H9 (cell line): ENCODE measurements at regions not wholly inside any gene's neighbourhood (a gene's known extent, or its start where the extent isn't known, plus 50 kb on each side); places are given as distances from the start of the nearest gene placed in this dataset.

ENCODE experiments used
- DNase-seq: peaks from one replicate; pipeline ENCODE4 v3.0.0-alpha.2; 2017
- H2AFZ ChIP-seq: one replicate; pipeline ENCODE4 v1.6.1; 2013; ENCODE audit warnings: mild to moderate bottlenecking, low read length, control low read depth, moderate library complexity
- H2AK5ac ChIP-seq: 2 replicates; pipeline ENCODE4 v1.6.1; 2013; ENCODE audit warnings: low read length, control low read depth, mixed read lengths; ENCODE audit not compliant: insufficient read length
- H2BK120ac ChIP-seq: one replicate; pipeline ENCODE4 v1.6.1; 2013; ENCODE audit warnings: low read depth, mild to moderate bottlenecking, low read length, control low read depth, inconsistent platforms; ENCODE audit not compliant: poor library complexity, severe bottlenecking
- H2BK12ac ChIP-seq: 2 replicates; pipeline ENCODE4 v1.6.1; 2013; ENCODE audit warnings: low read length, control low read depth, mixed read lengths, low read depth; ENCODE audit not compliant: insufficient read length
- H2BK15ac ChIP-seq: 2 replicates; pipeline ENCODE4 v1.6.1; 2013; ENCODE audit warnings: low read depth, low read length, control low read depth
- H2BK20ac ChIP-seq: one replicate; pipeline ENCODE4 v1.6.1; 2013; ENCODE audit warnings: low read depth, mild to moderate bottlenecking, low read length, control low read depth, inconsistent platforms; ENCODE audit not compliant: poor library complexity, severe bottlenecking
- H2BK5ac ChIP-seq: 2 replicates; pipeline ENCODE4 v1.6.1; 2013; ENCODE audit warnings: low read length, control low read depth, mixed read lengths; ENCODE audit not compliant: insufficient read length
- H3K14ac ChIP-seq: 2 replicates; pipeline ENCODE4 v1.6.1; 2013; ENCODE audit warnings: low read length, control low read depth; ENCODE audit not compliant: insufficient read depth
- H3K18ac ChIP-seq: 2 replicates; pipeline ENCODE4 v1.6.1; 2013; ENCODE audit warnings: low read depth, mild to moderate bottlenecking, mixed read lengths, low read length, control low read depth; ENCODE audit not compliant: insufficient read length
- H3K23ac ChIP-seq: 2 replicates; pipeline ENCODE4 v1.6.1; 2013; ENCODE audit warnings: low read length, control low read depth, mixed read lengths, low read depth; ENCODE audit not compliant: insufficient read length
- H3K23me2 ChIP-seq: 2 replicates; pipeline ENCODE4 v1.6.1; 2013; ENCODE audit warnings: low read depth, mild to moderate bottlenecking, mixed read lengths, low read length, control low read depth; ENCODE audit not compliant: insufficient read length, poor library complexity, severe bottlenecking
- H3K27ac ChIP-seq: 2 replicates; pipeline ENCODE4 v1.5.1; 2013; ENCODE audit warnings: low read length, control low read depth, mixed read lengths, low read depth; ENCODE audit not compliant: insufficient read length
- H3K27me3 ChIP-seq: 2 replicates; pipeline ENCODE4 v1.6.1; 2013; ENCODE audit warnings: low read length, control low read depth, inconsistent platforms; ENCODE audit not compliant: insufficient read depth
- H3K4ac ChIP-seq: 2 replicates; pipeline ENCODE4 v1.6.1; 2013; ENCODE audit warnings: low read depth, mild to moderate bottlenecking, control low read depth, inconsistent platforms, low read length, moderate library complexity
- H3K4me1 ChIP-seq: 2 replicates; pipeline ENCODE4 v1.6.1; 2013; ENCODE audit warnings: low read length, control low read depth, inconsistent platforms; ENCODE audit not compliant: insufficient read depth
- H3K4me2 ChIP-seq: 2 replicates; pipeline ENCODE4 v1.6.1; 2013; ENCODE audit warnings: low read length, control low read depth, mixed read lengths; ENCODE audit not compliant: insufficient read length, insufficient read depth
- H3K56ac ChIP-seq: 2 replicates; pipeline ENCODE4 v1.6.1; 2013; ENCODE audit warnings: low read depth, mild to moderate bottlenecking, mixed read lengths, low read length, control low read depth; ENCODE audit not compliant: insufficient read length
- H3K79me1 ChIP-seq: 2 replicates; pipeline ENCODE4 v1.6.1; 2013; ENCODE audit warnings: low read depth, mild to moderate bottlenecking, moderate library complexity, low read length, control low read depth, inconsistent platforms; ENCODE audit not compliant: insufficient read depth, poor library complexity, severe bottlenecking
- H3K79me2 ChIP-seq: 2 replicates; pipeline ENCODE4 v1.6.1; 2013; ENCODE audit warnings: low read length, control low read depth, inconsistent platforms; ENCODE audit not compliant: insufficient read depth
- H3K9ac ChIP-seq: 2 replicates; pipeline ENCODE4 v1.6.1; 2013; ENCODE audit warnings: low read length, control low read depth, mixed read lengths; ENCODE audit not compliant: insufficient read length; ENCODE audit errors: extremely low read depth
- H3K9me3 ChIP-seq: one replicate; pipeline ENCODE4 v1.6.1; 2013; ENCODE audit warnings: low read depth, low read length, inconsistent platforms; ENCODE audit not compliant: control insufficient read depth
- H3T11ph ChIP-seq: one replicate; pipeline ENCODE4 v1.6.1; 2013; ENCODE audit warnings: mild to moderate bottlenecking, low read length, control low read depth, inconsistent platforms
- H4K20me1 ChIP-seq: one replicate; pipeline ENCODE4 v1.6.1; 2013; ENCODE audit not compliant: control insufficient read depth, insufficient read length, insufficient read depth
- H4K5ac ChIP-seq: 2 replicates; pipeline ENCODE4 v1.6.1; 2013; ENCODE audit warnings: low read depth, mild to moderate bottlenecking, mixed read lengths, low read length, control low read depth; ENCODE audit not compliant: insufficient read length
- H4K8ac ChIP-seq: replicated peaks from 2 replicates; pipeline ENCODE4 v1.6.1; 2013; ENCODE audit warnings: low read length, control low read depth, mixed read lengths, low read depth; ENCODE audit not compliant: insufficient read length
- H4K91ac ChIP-seq: 2 replicates; pipeline ENCODE4 v1.6.1; 2013; ENCODE audit warnings: low read depth, mild to moderate bottlenecking, moderate library complexity, mixed read lengths, low read length, control low read depth; ENCODE audit not compliant: insufficient read length
- H3K27ac Mint-ChIP-seq, 3 experiments: 2 replicates in 2 of 3; 3 replicates in 1 of 3; pipeline ENCODE4 v1.8.0; 2020 to 2021; ENCODE audit warnings: mixed read lengths in 3 of 3, mild to moderate bottlenecking in 1 of 3, moderate library complexity in 1 of 3
- H3K27me3 Mint-ChIP-seq: 2 replicates; pipeline ENCODE4 v1.8.0; 2021; ENCODE audit warnings: low read depth, mild to moderate bottlenecking, moderate library complexity, mixed read lengths
- H3K36me3 Mint-ChIP-seq, 3 experiments: 2 replicates in 2 of 3; 3 replicates in 1 of 3; pipeline ENCODE4 v1.8.0; 2020 to 2021; ENCODE audit warnings: low read depth in 3 of 3, mixed read lengths in 3 of 3; ENCODE audit not compliant: insufficient read depth in 1 of 3
- H3K4me1 Mint-ChIP-seq, 2 experiments: 2 replicates each; pipeline ENCODE4 v1.8.0; 2020; ENCODE audit warnings: mixed read lengths in 2 of 2
- H3K4me3 Mint-ChIP-seq, 2 experiments: 2 replicates in 1 of 2; 3 replicates in 1 of 2; pipeline ENCODE4 v1.8.0; 2020 to 2021; ENCODE audit warnings: mild to moderate bottlenecking in 2 of 2, mixed read lengths in 2 of 2, moderate library complexity in 1 of 2
- H3K9me3 Mint-ChIP-seq, 2 experiments: 2 replicates in 1 of 2; 3 replicates in 1 of 2; pipeline ENCODE4 v1.8.0; 2020; ENCODE audit warnings: mild to moderate bottlenecking in 2 of 2, mixed read lengths in 2 of 2, moderate library complexity in 1 of 2
- WGBS: extraction: QIAGEN DNeasy Blood & Tissue Kit; methylation state at CpG from one replicate; pipeline ENCODE4 v1.1.7; 2013; ENCODE audit warnings: missing lambda C conversion rate, low lambda C conversion rate, mixed read lengths; ENCODE audit not compliant: insufficient read length; ENCODE audit errors: extremely low coverage; 5-methylcytosine and 5-hydroxymethylcytosine counted together
- TF ChIP-seq, protein P1 (sequence below): fragments of 200-600 bp; sonication (generic); conservative IDR thresholded peaks from 3 replicates; pipeline ENCODE4 v1.8.0; 2021; ENCODE audit warnings: antibody characterized with exemption, mild to moderate bottlenecking

DNA sequence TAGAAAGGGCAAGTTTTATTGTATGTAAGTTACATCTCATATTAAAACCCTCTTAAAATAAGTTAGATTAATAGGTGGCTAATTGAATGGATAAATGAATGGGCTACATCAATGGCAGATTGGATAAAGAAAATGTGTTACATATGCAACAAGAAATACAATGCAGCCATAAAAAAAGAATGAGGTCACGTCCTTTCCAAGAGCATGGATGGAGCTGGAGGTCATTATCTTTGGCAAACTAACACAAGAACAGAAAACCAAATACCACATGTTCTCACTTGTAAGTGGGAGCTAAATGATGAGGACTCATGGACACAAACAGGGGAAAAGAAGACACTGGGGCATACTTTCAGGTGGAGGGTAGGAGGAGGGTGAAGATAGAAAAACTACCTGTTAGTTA lies 182.2 kb upstream of the GNAI1 start:
- H3K27me3 ChIP-seq = no peaks in the 10 kb centered on the region
- H4K91ac ChIP-seq = no peak overlapping the region
- H3K56ac ChIP-seq = no peak overlapping the region
- Mint-ChIP-seq H3K27me3 (no peaks in the 10 kb centered on the region), H3K4me1 (no peaks in the 10 kb centered on the region), H3K36me3 (peaks cover 1 to 3% (median 2%) of the 10 kb centered on the region in 3 experiments; a peak in 4 of 7 replicates), H3K27ac (no peak overlapping the region), H3K9me3 (peaks cover 2% of the 10 kb centered on the region in 2 experiments), H3K4me3 (no peak overlapping the region)
- no peak overlapping the region for H3K23ac ChIP-seq
- no peaks in the 10 kb centered on the region for H4K20me1 ChIP-seq
- H3K4me2 ChIP-seq = no peak overlapping the region
- no peak overlapping the region for H3K27ac ChIP-seq
- H2BK15ac ChIP-seq = no peak overlapping the region
- H3K4me1 ChIP-seq = no peaks in the 10 kb centered on the region
- H3K9me3 ChIP-seq = no peaks in the 10 kb centered on the region
- no peak overlapping the region for H2AK5ac ChIP-seq
- H4K5ac ChIP-seq = no peak overlapping the region
- H3T11ph ChIP-seq = no peak overlapping the region
- no peak overlapping the region for H3K9ac ChIP-seq
- no CpG with 5 or more reads among the region's 1 CpG for WGBS
- H2AFZ ChIP-seq = no peak overlapping the region
- DNase-seq = no peak
- no peak overlapping the region for H2BK12ac ChIP-seq
- no peak overlapping the region for H2BK120ac ChIP-seq
- no peak overlapping the region for H4K8ac ChIP-seq
- H3K79me1 ChIP-seq = no peaks in the 10 kb centered on the region
- no peak overlapping the region for H3K18ac ChIP-seq
- H3K79me2 ChIP-seq = no peaks in the 10 kb centered on the region
- H2BK5ac ChIP-seq = no peak overlapping the region
- no peak overlapping the region for H3K14ac ChIP-seq
- no peaks in the 10 kb centered on the region for H3K23me2 ChIP-seq
- no peak overlapping the region for H2BK20ac ChIP-seq
- TF ChIP-seq, protein P1, sequence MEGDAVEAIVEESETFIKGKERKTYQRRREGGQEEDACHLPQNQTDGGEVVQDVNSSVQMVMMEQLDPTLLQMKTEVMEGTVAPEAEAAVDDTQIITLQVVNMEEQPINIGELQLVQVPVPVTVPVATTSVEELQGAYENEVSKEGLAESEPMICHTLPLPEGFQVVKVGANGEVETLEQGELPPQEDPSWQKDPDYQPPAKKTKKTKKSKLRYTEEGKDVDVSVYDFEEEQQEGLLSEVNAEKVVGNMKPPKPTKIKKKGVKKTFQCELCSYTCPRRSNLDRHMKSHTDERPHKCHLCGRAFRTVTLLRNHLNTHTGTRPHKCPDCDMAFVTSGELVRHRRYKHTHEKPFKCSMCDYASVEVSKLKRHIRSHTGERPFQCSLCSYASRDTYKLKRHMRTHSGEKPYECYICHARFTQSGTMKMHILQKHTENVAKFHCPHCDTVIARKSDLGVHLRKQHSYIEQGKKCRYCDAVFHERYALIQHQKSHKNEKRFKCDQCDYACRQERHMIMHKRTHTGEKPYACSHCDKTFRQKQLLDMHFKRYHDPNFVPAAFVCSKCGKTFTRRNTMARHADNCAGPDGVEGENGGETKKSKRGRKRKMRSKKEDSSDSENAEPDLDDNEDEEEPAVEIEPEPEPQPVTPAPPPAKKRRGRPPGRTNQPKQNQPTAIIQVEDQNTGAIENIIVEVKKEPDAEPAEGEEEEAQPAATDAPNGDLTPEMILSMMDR = no peak
- no peak overlapping the region for H3K4ac ChIP-seq
